GM19395 (cell line): ENCODE measurements at regions not wholly inside any gene's neighbourhood (a gene's known extent, or its start where the extent isn't known, plus 50 kb on each side); places are given as distances from the start of the nearest gene placed in this dataset.

ENCODE experiments used
- ATAC-seq: cut with Tn5 transposase; IDR thresholded peaks from one replicate; pipeline ENCODE4 v1.9.1; 2021; ENCODE audit warnings: mild to moderate bottlenecking, moderate library complexity; ENCODE audit not compliant: unreplicated experiment

- ATAC-seq = no peak
These were observed 51.7 kb upstream of the NFKBIA start for GRCh38 chr14:35456261-35456660.

- ATAC-seq = no peak
These were observed 53.9 kb upstream of the NFKBIA start for GRCh38 chr14:35458442-35458841.

- ATAC-seq = no peak
These were observed 55.2 kb upstream of the NFKBIA start for GRCh38 chr14:35459776-35460175.

GRCh38 chr14:35470755-35471154 lies 63.2 kb upstream of the INSM2 start:
- ATAC-seq = no peak

GRCh38 chr14:35471803-35472202 lies 62.2 kb upstream of the INSM2 start:
- no peak for ATAC-seq

GRCh38 chr14:35474323-35474722 lies 59.6 kb upstream of the INSM2 start:
- no peak for ATAC-seq

GRCh38 chr14:35480119-35480769 lies 53.7 kb upstream of the INSM2 start:
- peak; percentile 95 for ATAC-seq

GRCh38 chr14:35482994-35483515 lies 50.9 kb upstream of the INSM2 start:
- ATAC-seq = no peak
